Suprapubic skin (tissue), 4 donors: ENCODE measurements at regions not wholly inside any gene's neighbourhood (a gene's known extent, or its start where the extent isn't known, plus 50 kb on each side); places are given as distances from the start of the nearest gene placed in this dataset.

Experiments
- DNase-seq, 2 donors: peaks; one replicate each; pipeline ENCODE4 v3.0.0-alpha.2; 2019; ENCODE audit warnings: low spot score in 2 of 2
- H3K27ac ChIP-seq: fragments of 200-600 bp; sonication (generic); one replicate; pipeline ENCODE4 v1.5.1; 2019
- H3K27me3 ChIP-seq: fragments of 200-600 bp; sonication (generic); one replicate; pipeline ENCODE4 v1.5.1; 2019
- H3K36me3 ChIP-seq: fragments of 200-600 bp; sonication (generic); one replicate; pipeline ENCODE4 v1.5.1; 2019
- H3K4me1 ChIP-seq: fragments of 200-600 bp; sonication (generic); one replicate; pipeline ENCODE4 v1.5.1; 2019
- H3K4me3 ChIP-seq: fragments of 200-600 bp; sonication (generic); one replicate; pipeline ENCODE4 v1.5.1; 2019; ENCODE audit warnings: mild to moderate bottlenecking
- H3K9me3 ChIP-seq: fragments of 200-600 bp; sonication (generic); one replicate; pipeline ENCODE4 v1.5.1; 2019
- EP300 ChIP-seq: sonication (generic); formaldehyde crosslinking; IDR thresholded peaks from one replicate; pipeline ENCODE4 v1.6.1; 2017; ENCODE audit warnings: antibody characterized with exemption
- POLR2A ChIP-seq, 2 donors: fragments of 450-650 bp; IDR thresholded peaks; one replicate each; pipeline ENCODE4 v1.6.1; 2017; ENCODE audit warnings: antibody characterized with exemption in 2 of 2, mild to moderate bottlenecking in 2 of 2, moderate library complexity in 2 of 2
- POLR2AphosphoS5 ChIP-seq, 3 donors: sonication (generic); formaldehyde crosslinking; IDR thresholded peaks; one replicate each; pipeline ENCODE4 v1.6.1; 2017; ENCODE audit warnings: antibody characterized with exemption in 3 of 3
- WGBS: methylation state at CpG from one replicate; pipeline ENCODE4 v1.1.5; 2018; 5-methylcytosine and 5-hydroxymethylcytosine counted together
- TF ChIP-seq, protein P1 (sequence below), 2 donors: fragments of 200-600 bp in 1 of 2; fragments of 450-650 bp in 1 of 2; sonication (generic) in 1 of 2; IDR thresholded peaks; one replicate each; pipeline ENCODE4 v1.5.1; 2016 to 2019; ENCODE audit warnings: antibody characterized with exemption in 2 of 2, mild to moderate bottlenecking in 1 of 2, moderate library complexity in 1 of 2

DNA sequence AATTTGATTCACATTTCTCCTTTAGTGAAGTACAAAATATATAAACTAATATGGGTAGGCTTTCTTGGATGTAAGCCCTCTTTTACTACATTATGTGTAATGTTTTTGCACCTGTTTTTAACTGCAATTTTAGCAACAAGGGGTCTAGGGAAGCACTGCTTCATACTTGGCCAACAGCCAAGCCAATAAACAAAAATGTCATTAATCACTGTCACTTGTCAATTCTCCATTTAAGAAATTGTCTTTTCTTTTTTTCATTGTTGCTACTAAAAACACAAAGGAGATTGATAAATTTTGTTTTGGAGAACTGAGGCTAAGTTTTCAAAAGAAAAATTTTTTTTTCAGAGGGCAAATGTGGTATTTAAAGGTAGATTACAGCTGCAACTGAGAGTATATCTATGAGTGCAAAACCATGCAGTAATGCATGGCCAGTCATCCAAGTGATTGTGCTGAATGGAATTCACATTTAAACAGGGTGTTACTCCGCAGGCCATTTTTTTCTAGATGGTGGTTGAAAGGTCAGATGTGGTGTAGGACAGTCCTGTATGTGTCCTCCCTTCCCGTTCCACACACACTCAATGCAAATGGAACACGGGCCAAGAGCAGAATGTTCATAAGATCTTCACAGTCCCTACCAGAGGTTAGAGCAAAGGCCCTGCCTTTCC lies 503.0 kb upstream of the LMO3 start:
- H3K4me3 ChIP-seq, result no peak overlapping the region
- DNase-seq, result no peak
- H3K27me3 ChIP-seq, result no peaks in the 10 kb centered on the region
- no peak for TF ChIP-seq EP300
- TF ChIP-seq, protein P1, sequence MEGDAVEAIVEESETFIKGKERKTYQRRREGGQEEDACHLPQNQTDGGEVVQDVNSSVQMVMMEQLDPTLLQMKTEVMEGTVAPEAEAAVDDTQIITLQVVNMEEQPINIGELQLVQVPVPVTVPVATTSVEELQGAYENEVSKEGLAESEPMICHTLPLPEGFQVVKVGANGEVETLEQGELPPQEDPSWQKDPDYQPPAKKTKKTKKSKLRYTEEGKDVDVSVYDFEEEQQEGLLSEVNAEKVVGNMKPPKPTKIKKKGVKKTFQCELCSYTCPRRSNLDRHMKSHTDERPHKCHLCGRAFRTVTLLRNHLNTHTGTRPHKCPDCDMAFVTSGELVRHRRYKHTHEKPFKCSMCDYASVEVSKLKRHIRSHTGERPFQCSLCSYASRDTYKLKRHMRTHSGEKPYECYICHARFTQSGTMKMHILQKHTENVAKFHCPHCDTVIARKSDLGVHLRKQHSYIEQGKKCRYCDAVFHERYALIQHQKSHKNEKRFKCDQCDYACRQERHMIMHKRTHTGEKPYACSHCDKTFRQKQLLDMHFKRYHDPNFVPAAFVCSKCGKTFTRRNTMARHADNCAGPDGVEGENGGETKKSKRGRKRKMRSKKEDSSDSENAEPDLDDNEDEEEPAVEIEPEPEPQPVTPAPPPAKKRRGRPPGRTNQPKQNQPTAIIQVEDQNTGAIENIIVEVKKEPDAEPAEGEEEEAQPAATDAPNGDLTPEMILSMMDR (IDR thresholded peaks at IDR 0.05), result no peak
- TF ChIP-seq POLR2AphosphoS5 (IDR thresholded peaks at IDR 0.05), result no peak
- TF ChIP-seq POLR2A (IDR thresholded peaks at IDR 0.05), result no peak
- H3K36me3 ChIP-seq, result no peaks in the 10 kb centered on the region
- H3K27ac ChIP-seq, result no peak overlapping the region
- H3K9me3 ChIP-seq, result no peaks in the 10 kb centered on the region
- H3K4me1 ChIP-seq, result no peaks in the 10 kb centered on the region
- WGBS, result 48% methylated on average over 3 of the region's 3 CpGs

DNA sequence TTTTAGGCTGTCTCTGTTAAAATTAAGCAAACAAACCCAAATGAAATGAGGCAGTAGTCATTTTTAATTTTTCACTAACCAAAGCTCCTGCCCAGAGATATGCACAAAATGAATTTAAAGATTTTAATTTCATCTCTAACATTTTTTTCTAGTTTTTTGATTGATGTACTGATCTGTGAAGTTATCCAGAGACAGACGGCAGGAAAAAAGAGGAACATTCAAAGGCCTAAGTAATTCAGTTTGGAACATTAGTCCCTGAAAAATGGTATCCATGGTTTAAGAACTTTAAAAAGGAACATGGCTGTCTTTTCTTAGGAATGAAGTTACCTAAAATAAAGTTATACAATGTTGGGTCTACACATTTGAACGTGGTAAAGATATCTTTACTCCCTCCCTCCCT lies 498.8 kb upstream of the LMO3 start:
- WGBS, result 68% methylated on average over 2 of the region's 2 CpGs
- H3K4me1 ChIP-seq, result no peaks in the 10 kb centered on the region
- no peaks in the 10 kb centered on the region for H3K27me3 ChIP-seq
- no peaks in the 10 kb centered on the region for H3K9me3 ChIP-seq
- TF ChIP-seq POLR2A (IDR thresholded peaks at IDR 0.05) (no peak), POLR2AphosphoS5 (IDR thresholded peaks at IDR 0.05) (no peak), EP300 (no peak)
- TF ChIP-seq, protein P1 (IDR thresholded peaks at IDR 0.05), result no peak
- no peak overlapping the region for H3K4me3 ChIP-seq
- no peak for DNase-seq
- no peak overlapping the region for H3K27ac ChIP-seq
- no peaks in the 10 kb centered on the region for H3K36me3 ChIP-seq

DNA sequence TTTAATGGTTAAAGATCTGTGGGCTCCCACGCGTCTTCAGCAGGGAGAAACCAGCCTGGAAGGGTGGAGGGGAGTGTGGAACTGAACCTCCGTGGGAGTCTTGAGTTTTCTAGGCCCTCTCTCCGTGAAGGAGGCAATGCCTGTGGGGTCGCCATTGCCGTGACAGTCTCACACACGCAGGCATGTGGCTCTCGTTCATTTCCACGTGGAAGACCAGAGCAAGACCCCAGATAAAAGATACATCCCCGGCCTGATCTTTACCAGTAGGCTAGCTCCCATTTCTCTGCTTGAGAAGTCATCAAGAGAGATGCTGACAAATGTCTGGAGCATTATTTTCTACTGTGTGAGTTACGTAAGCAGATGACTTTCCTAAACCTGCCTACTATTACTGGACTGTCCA lies 491.7 kb upstream of the LMO3 start:
- WGBS, result 78% methylated on average over 11 of the region's 11 CpGs
- H3K27me3 ChIP-seq, result no peaks in the 10 kb centered on the region
- H3K4me3 ChIP-seq, result no peak overlapping the region
- H3K36me3 ChIP-seq, result no peaks in the 10 kb centered on the region
- H3K9me3 ChIP-seq, result no peaks in the 10 kb centered on the region
- TF ChIP-seq EP300 (no peak), POLR2AphosphoS5 (IDR thresholded peaks at IDR 0.05) (no peak), POLR2A (IDR thresholded peaks at IDR 0.05) (no peak)
- TF ChIP-seq, protein P1 (IDR thresholded peaks at IDR 0.05), result no peak
- no peaks in the 10 kb centered on the region for H3K4me1 ChIP-seq
- DNase-seq, result no peak
- no peak overlapping the region for H3K27ac ChIP-seq

DNA sequence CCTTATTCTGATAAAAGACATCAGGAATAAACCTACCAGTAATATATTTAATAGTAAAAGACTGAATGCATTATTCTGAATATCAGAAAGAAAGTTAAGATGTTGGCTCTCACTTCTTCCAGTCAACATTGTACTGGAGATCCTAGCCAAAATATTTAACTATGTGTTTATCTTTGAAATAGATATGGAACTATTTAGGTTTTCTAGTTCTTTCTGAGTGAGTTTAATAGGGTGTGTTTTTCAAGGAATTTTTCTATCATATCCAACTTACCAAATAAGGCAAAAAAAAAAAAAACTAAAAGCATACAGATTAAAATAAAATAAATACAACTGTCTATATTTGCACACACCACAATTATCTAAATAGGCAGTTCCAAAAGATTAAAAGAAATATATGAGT lies 478.9 kb upstream of the LMO3 start:
- no peak overlapping the region for H3K27ac ChIP-seq
- no peak overlapping the region for H3K4me3 ChIP-seq
- TF ChIP-seq EP300, result no peak
- TF ChIP-seq, protein P1 (IDR thresholded peaks at IDR 0.05), result no peak
- TF ChIP-seq POLR2A (IDR thresholded peaks at IDR 0.05), result no peak
- TF ChIP-seq POLR2AphosphoS5 (IDR thresholded peaks at IDR 0.05), result no peak
- no peaks in the 10 kb centered on the region for H3K36me3 ChIP-seq
- no peaks in the 10 kb centered on the region for H3K27me3 ChIP-seq
- no peak for DNase-seq
- H3K9me3 ChIP-seq, result no peaks in the 10 kb centered on the region
- H3K4me1 ChIP-seq, result no peaks in the 10 kb centered on the region

DNA sequence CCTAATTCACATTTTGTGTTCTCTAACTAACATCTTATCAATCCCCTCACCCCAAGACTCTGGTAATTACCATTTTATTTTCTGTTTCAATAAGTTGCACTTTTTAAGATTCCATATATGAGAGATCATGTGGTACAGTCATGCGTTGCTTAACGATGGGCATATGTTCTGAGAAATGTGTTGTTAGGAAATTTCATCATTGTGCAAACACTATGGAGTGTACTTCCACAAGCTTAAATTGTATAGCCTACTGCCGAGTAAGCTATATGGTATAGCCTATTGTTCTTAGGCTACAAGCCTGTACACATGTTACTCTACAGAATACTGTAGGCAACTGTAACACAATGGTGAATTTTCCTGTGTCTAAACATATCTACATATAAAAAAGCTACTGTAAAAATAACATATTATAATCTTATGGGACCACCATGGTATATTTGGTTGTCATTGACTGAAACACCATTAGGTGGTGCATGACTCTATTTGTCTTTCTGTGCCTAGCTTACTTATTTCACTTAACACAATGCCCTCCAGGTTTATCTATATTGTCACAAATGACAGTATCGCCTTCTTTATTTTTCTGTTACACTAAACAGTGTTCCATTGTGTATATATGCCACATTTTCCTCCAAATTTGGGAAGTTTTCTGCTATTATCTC lies 473.4 kb upstream of the LMO3 start:
- TF ChIP-seq EP300, result no peak
- no peak for TF ChIP-seq POLR2AphosphoS5 (IDR thresholded peaks at IDR 0.05)
- TF ChIP-seq POLR2A (IDR thresholded peaks at IDR 0.05), result no peak
- WGBS, result 80% methylated on average over 4 of the region's 4 CpGs
- Histone ChIP-seq H3K4me3 (no peak overlapping the region), H3K36me3 (no peaks in the 10 kb centered on the region), H3K4me1 (no peaks in the 10 kb centered on the region), H3K9me3 (no peaks in the 10 kb centered on the region), H3K27me3 (no peaks in the 10 kb centered on the region), H3K27ac (no peak overlapping the region)
- no peak for DNase-seq
